ENCODE measurements at regions not wholly inside any gene's neighbourhood (a gene's known extent, or its start where the extent isn't known, plus 50 kb on each side); places are given as distances from the start of the nearest gene placed in this dataset.

GRCh38 chr6:14797875-14798593, 447.8 kb upstream of the JARID2 start:
- Histone ChIP-seq H3K14ac (ENCODE audit: insufficient read depth, low read length) (no peak overlapping the region), H3K56ac (ENCODE audit: insufficient read length, low read depth, low read length) (no peak overlapping the region), H4K91ac (ENCODE audit: insufficient read length, low read depth, low read length) (no peak overlapping the region), H3K27ac (ENCODE audit: insufficient read length, low read depth, low read length) (no peak overlapping the region), H3K27me3 (ENCODE audit: insufficient read depth, low read length) (no peaks in the 10 kb centered on the region), H2AFZ (ENCODE audit: low read length) (no peak overlapping the region), H3K23me2 (ENCODE audit: insufficient read length, low read depth, low read length, poor library complexity, severe bottlenecking) (no peaks in the 10 kb centered on the region), H3T11ph (ENCODE audit: low read length) (no peak overlapping the region), H2BK20ac (ENCODE audit: low read depth, low read length, poor library complexity, severe bottlenecking) (no peak overlapping the region), H2AK5ac (ENCODE audit: insufficient read length, low read length) (no peak overlapping the region), H4K8ac (replicated peaks; ENCODE audit: insufficient read length, low read depth, low read length) (no peak overlapping the region), H3K23ac (ENCODE audit: insufficient read length, low read depth, low read length) (no peak overlapping the region), H4K5ac (ENCODE audit: insufficient read length, low read depth, low read length) (no peak overlapping the region), H2BK120ac (ENCODE audit: low read depth, low read length, poor library complexity, severe bottlenecking) (no peak overlapping the region), H2BK15ac (ENCODE audit: low read depth, low read length) (no peak overlapping the region), H2BK5ac (ENCODE audit: insufficient read length, low read length) (no peak overlapping the region), H4K20me1 (ENCODE audit: control insufficient read depth, insufficient read depth, insufficient read length) (no peaks in the 10 kb centered on the region), H3K9me3 (ENCODE audit: control insufficient read depth, low read depth, low read length) (no peaks in the 10 kb centered on the region), H3K18ac (ENCODE audit: insufficient read length, low read depth, low read length) (no peak overlapping the region), H3K4me2 (ENCODE audit: insufficient read depth, insufficient read length, low read length) (no peak overlapping the region), H3K79me2 (ENCODE audit: insufficient read depth, low read length) (no peaks in the 10 kb centered on the region; the same call in 1 of the 2 replicates), H3K4ac (ENCODE audit: low read depth, low read length) (no peak overlapping the region), H3K9ac (ENCODE audit: extremely low read depth, insufficient read length, low read length) (no peak overlapping the region), H3K4me1 (ENCODE audit: insufficient read depth, low read length) (peaks cover 5% of the 10 kb centered on the region; the same call in 1 of the 2 replicates), H3K79me1 (ENCODE audit: insufficient read depth, low read depth, low read length, poor library complexity, severe bottlenecking) (no peaks in the 10 kb centered on the region), H2BK12ac (ENCODE audit: insufficient read length, low read depth, low read length) (no peak overlapping the region)
- TF ChIP-seq CTCF (conservative IDR thresholded peaks at IDR 0.05): no peak
- Mint-ChIP-seq H3K27me3 (ENCODE audit: low read depth) (no peaks in the 10 kb centered on the region), H3K4me3 (no peak overlapping the region), H3K9me3 (peaks cover 3 to 19% of the 10 kb centered on the region in 2 experiments; a peak in 4 of 5 replicates), H3K4me1 (peaks cover 26 to 30% of the 10 kb centered on the region in 2 experiments), H3K27ac (peak overlapping the region in 1 of 3 experiments; percentile 41; a peak in 2 of 7 replicates), H3K36me3 (ENCODE audit: insufficient read depth in 1 of 3, low read depth in 3 of 3) (peaks cover 4 to 14% (median 6%) of the 10 kb centered on the region in 3 experiments; a peak in 5 of 7 replicates)
- no peak for DNase-seq
